ENCODE measurements at regions not wholly inside any gene's neighbourhood (a gene's known extent, or its start where the extent isn't known, plus 50 kb on each side); places are given as distances from the start of the nearest gene placed in this dataset.

- DNase-seq (ENCODE audit: low read depth, low spot score) (no peak), ATAC-seq (no peak)
- in situ Hi-C loops (cut with HindIII; ENCODE audit: low pct_unique_long_range_greater_than_20kb, low sequenced_read_pairs), result no loop called here
- intact Hi-C loops (cut with micrococcal nuclease; ENCODE audit: unreplicated experiment), result no loop called here
- Histone ChIP-seq H3K36me3 (ENCODE audit: control insufficient read depth, insufficient read depth, low read length) (no peaks in the 10 kb centered on the region), H3K9me3 (ENCODE audit: control insufficient read depth, insufficient read depth, low read depth, low read length) (no peaks in the 10 kb centered on the region), H3K4me3 (ENCODE audit: low read depth in 2 of 2, low read length in 2 of 2) (no peak overlapping the region), H3K27ac (ENCODE audit: low read length) (no peak overlapping the region), H3K4me1 (ENCODE audit: control insufficient read depth, insufficient read depth, low read length) (no peaks in the 10 kb centered on the region), H3K27me3 (ENCODE audit: control insufficient read depth, insufficient read depth, low read length) (no peaks in the 10 kb centered on the region)
- no TSS peak for BruUV-seq (replicated peaks)
- CTCF ChIA-PET, result no interaction called here
- TF ChIP-seq POLR2AphosphoS5 (IDR thresholded peaks at IDR 0.05; ENCODE audit: low read depth, low read length) (no peak), TCF7L2 (IDR thresholded peaks at IDR 0.05; ENCODE audit: low read depth, low read length) (no peak)
- TF ChIP-seq, protein P1, sequence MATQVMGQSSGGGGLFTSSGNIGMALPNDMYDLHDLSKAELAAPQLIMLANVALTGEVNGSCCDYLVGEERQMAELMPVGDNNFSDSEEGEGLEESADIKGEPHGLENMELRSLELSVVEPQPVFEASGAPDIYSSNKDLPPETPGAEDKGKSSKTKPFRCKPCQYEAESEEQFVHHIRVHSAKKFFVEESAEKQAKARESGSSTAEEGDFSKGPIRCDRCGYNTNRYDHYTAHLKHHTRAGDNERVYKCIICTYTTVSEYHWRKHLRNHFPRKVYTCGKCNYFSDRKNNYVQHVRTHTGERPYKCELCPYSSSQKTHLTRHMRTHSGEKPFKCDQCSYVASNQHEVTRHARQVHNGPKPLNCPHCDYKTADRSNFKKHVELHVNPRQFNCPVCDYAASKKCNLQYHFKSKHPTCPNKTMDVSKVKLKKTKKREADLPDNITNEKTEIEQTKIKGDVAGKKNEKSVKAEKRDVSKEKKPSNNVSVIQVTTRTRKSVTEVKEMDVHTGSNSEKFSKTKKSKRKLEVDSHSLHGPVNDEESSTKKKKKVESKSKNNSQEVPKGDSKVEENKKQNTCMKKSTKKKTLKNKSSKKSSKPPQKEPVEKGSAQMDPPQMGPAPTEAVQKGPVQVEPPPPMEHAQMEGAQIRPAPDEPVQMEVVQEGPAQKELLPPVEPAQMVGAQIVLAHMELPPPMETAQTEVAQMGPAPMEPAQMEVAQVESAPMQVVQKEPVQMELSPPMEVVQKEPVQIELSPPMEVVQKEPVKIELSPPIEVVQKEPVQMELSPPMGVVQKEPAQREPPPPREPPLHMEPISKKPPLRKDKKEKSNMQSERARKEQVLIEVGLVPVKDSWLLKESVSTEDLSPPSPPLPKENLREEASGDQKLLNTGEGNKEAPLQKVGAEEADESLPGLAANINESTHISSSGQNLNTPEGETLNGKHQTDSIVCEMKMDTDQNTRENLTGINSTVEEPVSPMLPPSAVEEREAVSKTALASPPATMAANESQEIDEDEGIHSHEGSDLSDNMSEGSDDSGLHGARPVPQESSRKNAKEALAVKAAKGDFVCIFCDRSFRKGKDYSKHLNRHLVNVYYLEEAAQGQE (IDR thresholded peaks at IDR 0.05; ENCODE audit: insufficient read depth in 1 of 2, low read depth in 2 of 2, low read length in 1 of 2), result no peak
- TF ChIP-seq, protein P2, sequence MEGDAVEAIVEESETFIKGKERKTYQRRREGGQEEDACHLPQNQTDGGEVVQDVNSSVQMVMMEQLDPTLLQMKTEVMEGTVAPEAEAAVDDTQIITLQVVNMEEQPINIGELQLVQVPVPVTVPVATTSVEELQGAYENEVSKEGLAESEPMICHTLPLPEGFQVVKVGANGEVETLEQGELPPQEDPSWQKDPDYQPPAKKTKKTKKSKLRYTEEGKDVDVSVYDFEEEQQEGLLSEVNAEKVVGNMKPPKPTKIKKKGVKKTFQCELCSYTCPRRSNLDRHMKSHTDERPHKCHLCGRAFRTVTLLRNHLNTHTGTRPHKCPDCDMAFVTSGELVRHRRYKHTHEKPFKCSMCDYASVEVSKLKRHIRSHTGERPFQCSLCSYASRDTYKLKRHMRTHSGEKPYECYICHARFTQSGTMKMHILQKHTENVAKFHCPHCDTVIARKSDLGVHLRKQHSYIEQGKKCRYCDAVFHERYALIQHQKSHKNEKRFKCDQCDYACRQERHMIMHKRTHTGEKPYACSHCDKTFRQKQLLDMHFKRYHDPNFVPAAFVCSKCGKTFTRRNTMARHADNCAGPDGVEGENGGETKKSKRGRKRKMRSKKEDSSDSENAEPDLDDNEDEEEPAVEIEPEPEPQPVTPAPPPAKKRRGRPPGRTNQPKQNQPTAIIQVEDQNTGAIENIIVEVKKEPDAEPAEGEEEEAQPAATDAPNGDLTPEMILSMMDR (IDR thresholded peaks at IDR 0.05), result no peak
- POLR2A ChIA-PET, result no interaction called here
Observed at GRCh38 chr4:62676962-62677361, 1476.8 kb downstream of the ADGRL3 start.

- Histone ChIP-seq H3K27ac (ENCODE audit: low read length) (no peak overlapping the region), H3K27me3 (ENCODE audit: control insufficient read depth, insufficient read depth, low read length) (no peaks in the 10 kb centered on the region), H3K9me3 (ENCODE audit: control insufficient read depth, insufficient read depth, low read depth, low read length) (no peaks in the 10 kb centered on the region), H3K36me3 (ENCODE audit: control insufficient read depth, insufficient read depth, low read length) (no peaks in the 10 kb centered on the region), H3K4me1 (ENCODE audit: control insufficient read depth, insufficient read depth, low read length) (no peaks in the 10 kb centered on the region), H3K4me3 (ENCODE audit: low read depth in 2 of 2, low read length in 2 of 2) (no peak overlapping the region)
- ChIA-PET CTCF (no interaction called here), POLR2A (no interaction called here)
- in situ Hi-C loops (cut with HindIII; ENCODE audit: low pct_unique_long_range_greater_than_20kb, low sequenced_read_pairs), result no loop called here
- ATAC-seq (no peak), DNase-seq (ENCODE audit: low read depth, low spot score) (no peak)
- intact Hi-C loops (cut with micrococcal nuclease; ENCODE audit: unreplicated experiment), result no loop called here
- BruUV-seq (replicated peaks), result no TSS peak
- no peak for TF ChIP-seq TCF7L2 (IDR thresholded peaks at IDR 0.05; ENCODE audit: low read depth, low read length)
- TF ChIP-seq, protein P2 (IDR thresholded peaks at IDR 0.05), result no peak
- TF ChIP-seq, protein P1 (IDR thresholded peaks at IDR 0.05; ENCODE audit: insufficient read depth in 1 of 2, low read depth in 2 of 2, low read length in 1 of 2), result no peak
- no peak for TF ChIP-seq SIN3A (IDR thresholded peaks at IDR 0.05; ENCODE audit: borderline replicate concordance, insufficient read depth, low read depth, low read length)
- no peak for TF ChIP-seq POLR2AphosphoS5 (IDR thresholded peaks at IDR 0.05; ENCODE audit: low read depth, low read length)
Observed at GRCh38 chr4:62670514-62670913, 1470.4 kb downstream of the ADGRL3 start.

Measured in Panc1 (cell line).